ENCODE measurements at regions not wholly inside any gene's neighbourhood (a gene's known extent, or its start where the extent isn't known, plus 50 kb on each side); places are given as distances from the start of the nearest gene placed in this dataset.

DNA sequence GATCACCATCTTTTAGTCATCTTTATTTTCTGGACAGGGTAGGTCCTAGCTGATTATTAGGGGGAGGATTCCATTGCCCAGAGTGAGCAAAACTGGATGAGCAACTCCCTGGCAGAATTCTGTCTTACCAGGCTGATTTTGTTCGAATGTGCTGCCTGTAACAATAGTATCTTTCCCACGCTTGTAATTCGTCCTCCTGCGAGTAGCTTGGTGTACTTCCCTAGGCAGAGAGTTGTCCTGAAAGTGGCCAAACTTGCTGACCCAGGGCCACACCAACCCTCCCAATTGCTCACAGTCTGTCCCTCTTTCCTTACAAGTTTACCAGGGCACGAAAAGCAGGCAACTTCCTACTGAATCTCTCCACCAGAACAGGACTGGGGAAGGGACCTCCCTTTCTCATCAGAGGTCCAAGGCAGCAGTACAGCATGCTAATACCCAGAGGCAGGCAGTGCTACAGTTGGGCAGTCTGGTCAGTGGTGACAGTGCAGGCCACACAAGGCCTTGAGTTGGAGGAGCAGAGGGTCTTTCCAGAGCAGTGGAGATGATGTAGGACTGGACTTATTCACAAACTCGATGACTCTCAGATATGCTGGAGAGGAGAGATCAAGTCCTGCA, 67.8 kb upstream of the NLK start:
- DNase-seq, result no peak

DNA sequence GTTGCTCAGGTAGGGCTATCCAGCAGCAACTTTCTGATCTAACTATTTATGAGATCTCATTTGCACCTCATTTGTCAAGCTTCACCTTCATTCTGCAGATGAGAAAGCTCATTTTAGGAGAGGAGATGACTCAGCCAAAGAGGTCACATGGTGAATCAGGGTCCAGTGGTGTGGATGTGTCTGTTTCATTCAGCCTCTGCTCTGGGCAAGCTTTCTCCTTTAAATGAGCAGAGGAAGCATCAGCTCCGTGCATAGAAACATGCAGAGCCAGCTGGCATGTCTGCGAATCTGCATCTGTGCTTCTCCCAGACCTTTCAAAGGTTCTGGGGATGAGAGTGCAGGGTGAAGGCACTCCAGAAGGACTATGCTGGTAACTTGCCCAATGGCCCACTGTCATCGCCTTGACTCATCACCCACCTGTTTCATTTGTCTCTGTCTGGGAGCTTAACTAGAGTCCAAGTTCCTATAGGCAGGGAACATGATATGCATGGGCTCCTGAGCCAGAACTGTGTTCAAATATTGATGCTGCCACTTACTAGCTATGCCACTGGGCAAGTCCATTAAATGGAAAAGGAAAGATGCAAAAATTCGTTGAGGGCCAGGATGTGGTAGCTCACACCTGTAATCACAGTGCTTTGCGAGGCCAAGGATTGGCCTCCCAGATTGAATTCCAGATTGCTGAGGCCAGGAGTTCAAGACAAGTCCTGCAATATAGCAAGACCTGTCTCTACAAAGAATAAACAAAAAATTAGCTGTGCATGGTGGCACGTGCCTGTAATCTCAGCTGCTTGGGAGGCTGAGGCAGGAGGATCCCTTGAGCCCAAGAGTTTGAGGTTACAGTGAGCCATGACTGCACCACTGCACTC, 67.1 kb upstream of the NLK start:
- DNase-seq, result no peak

DNA sequence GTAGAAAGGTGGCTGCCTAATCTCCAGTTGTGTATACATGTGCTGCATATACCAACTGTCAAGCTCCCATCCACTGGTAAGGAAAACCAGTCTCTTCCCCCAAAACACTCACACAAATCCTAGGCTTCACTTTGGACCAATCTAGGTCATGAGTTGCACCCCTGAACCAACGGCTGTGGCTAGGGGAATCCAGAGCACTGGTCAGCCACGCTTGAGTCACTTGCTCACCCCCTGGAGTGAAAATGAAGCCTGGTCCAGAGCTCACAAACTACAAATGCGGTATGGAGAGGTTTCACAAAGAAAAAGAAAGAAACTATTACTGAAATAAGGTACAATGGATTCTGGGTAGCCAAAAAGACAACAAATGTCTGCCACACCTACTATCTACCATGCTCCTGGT, 66.1 kb upstream of the NLK start:
- DNase-seq, result no peak

DNA sequence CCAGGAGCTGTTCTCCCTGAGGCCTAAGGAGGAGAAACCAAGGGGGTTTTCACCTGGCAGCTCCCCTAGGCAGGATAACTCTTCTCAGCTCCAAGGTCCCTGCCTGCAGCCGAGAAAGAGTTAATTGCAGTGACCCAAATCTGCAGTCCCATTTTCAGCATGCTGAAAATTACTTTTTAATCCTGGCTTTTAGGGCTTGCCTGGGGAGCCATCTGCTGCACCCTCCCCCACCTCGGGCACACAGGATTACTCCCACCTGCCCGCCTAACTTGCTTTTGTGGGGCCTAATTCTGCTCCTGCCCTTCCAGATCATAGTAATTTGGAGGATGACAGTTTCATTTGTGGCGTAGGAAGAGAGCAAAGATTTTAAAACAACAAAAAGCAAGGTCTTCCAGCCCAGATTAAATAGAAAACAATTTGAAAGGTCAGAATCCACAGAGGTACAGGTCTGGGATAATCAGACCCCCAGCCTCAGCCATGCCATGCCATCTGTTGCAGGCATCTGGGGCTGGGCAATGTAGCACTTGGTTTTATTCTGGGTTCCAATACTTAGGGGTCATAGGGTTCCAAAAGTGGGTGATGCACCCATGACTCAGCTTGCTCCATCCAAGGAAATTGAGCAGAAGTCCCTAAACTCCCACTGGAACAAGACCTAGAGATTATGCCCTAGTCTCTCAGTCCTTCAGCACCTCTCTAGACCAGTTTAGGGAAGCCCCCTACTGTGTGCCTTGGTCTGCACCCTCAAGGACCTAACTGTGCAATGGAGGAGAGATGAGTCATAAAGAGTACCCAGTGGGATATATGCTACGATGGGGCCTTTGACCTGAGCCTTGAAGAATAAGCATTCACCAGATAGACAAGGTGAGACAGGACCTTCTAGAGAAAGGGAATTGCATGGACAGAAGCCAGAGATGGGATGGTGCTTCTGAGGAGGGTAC, 64.5 kb upstream of the NLK start:
- no peak for DNase-seq

DNA sequence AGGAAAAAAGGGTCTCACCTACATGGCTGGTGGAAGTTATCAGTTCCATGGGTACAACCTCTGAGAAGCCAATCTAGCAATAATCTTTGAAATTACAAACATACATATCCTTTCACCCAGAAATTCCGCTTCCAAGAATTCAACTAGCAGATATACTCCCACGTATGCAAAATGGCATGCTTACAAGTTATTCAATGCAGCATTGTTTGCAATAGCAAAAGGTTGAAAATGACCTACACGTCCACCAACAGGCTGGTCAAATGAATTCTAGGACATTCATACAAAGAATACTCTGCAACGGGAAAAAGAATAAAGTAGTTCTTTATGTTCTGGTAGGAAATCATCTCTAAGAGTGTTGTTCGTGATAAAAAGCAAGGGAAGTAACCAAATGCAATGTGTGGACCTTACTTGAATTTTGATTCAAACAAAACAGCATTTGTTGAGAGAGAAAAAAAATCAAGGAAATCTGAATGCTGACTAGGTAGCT, 63.7 kb upstream of the NLK start:
- DNase-seq, result no peak

DNA sequence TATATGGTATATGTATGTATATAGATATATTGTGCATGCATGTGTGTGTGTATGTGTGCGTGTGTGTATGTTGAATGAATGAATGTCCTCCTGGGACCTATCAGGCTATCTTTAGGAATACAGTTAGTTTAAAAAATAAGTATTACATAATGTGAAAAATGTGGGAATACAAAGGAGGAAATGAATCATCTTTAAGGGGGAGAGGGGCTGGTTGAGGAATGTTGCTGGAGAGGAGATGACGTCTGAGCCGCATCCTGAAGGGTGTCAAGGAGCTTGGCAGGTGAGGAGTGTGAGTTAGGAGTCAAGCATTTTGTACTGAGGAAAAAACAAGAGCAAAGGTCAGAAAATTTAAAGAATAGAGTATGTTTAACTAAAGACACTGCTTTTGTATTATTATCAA, 62.4 kb upstream of the NLK start:
- no peak for DNase-seq

DNA sequence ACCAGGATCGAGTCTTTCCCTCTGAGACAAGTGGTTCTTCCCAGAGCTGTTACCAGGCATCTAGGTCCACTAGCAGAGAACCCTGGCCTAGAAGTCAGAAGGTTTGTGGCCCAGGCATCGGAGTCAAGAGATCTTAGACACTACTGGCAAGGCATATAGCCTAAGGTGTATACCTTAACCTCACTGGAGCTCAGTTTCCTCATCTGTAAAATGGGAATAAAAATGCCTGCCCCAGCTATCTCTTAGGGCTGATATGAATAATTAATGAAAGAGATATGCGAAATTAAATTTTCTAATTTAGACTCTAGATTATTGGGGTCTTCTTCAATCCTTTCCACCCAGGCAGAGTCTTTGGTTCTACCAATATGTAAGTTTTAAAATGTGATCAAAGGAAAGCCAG, 60.5 kb upstream of the NLK start:
- no peak for DNase-seq

DNA sequence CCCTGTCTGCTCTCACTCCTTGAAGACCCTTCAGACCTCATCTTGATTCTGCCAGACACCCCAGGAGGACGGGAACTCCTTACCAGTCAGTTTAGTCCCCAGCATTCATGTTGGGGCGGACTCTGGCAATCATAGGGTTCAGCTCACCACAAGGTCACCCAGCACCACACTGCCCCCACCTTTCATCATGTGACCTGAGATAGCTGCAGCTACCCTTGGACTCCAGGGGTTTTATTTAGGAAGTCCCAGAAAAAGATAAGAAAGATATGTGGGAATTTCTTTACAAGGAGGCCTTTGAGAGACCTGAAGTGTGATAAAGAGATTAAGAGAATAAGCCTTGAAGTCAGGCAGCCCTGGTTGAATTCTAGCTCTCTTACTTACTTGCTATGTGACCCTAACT, 59.8 kb upstream of the NLK start:
- DNase-seq, result no peak

DNA sequence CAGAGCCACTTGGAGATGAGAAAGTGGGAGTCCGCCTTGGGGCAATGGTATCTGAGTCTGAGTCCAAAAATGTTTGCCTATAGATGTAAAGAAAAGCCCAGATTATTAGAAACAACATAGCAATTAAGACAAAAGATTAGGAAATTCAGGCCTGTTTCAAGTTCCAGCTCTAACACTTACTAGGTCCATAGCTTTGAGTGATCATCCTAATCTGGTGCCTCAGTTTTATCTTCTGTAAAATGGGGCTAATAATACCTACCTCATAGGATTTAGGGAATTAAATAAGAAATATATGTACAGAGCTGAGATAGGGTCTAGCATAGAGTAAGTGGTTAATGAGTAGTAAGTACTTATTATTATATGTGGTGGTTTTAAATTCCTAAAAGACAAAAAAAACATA, 58.6 kb upstream of the NLK start:
- no peak for DNase-seq

DNA sequence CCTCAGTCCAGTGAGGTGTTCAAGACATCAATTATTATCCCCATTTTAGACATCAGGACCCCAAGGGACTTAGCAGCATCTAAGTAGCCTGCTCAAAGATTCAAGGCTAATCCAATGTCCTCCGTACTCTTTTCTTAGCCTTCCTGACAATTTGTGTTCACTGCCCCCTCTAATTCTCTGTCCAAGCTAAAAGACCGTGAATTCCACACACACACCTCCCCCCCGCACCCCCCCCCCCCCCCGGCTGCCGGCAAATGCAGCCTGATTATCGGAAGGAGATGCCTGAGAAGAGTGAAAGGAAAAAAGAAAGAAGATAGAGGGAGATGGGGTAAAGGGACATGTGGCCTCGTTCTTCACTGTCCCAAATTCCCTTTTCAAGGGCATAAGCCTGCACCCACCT, 58.1 kb upstream of the NLK start:
- DNase-seq, result no peak

DNA sequence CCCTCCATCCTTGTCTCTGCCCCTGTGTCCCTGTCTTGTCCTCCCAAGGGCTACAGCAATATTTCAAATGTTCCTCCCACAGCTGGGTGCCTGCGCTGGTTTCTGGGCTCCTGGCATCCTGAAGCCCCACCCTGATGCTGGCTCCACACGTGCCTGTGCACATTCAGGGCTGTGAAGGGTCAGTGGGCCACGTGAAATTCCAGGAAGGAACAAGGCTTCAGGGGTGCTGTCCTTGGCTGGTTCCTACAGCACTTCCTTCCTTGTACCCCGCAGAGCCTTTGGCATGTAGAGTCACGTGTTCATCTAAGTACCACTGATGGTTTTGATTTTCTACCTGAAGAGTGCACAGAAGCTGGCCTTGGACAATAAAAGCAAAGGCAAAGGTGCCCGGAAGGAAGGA, 57.7 kb upstream of the NLK start:
- DNase-seq, result no peak

DNA sequence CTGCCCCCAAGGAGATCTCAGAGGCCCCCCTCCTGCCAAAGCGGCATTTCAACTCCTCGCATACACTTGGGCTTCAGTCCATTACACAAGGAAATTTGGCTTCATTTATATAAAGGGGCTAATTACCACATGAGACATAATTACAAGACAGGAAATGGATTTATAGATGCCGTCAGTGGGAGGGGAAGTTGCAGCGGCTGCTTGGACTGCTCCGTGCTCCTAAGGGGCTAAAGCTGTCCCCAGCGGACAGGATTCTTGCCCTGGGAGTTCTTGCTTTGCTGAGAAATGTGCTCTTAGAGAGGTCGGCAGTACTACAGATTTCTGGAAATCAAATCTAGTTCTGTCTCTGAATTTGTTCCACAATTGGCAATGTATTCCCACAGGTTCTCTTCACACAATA, 57.2 kb upstream of the NLK start:
- DNase-seq, result peak; percentile 52

DNA sequence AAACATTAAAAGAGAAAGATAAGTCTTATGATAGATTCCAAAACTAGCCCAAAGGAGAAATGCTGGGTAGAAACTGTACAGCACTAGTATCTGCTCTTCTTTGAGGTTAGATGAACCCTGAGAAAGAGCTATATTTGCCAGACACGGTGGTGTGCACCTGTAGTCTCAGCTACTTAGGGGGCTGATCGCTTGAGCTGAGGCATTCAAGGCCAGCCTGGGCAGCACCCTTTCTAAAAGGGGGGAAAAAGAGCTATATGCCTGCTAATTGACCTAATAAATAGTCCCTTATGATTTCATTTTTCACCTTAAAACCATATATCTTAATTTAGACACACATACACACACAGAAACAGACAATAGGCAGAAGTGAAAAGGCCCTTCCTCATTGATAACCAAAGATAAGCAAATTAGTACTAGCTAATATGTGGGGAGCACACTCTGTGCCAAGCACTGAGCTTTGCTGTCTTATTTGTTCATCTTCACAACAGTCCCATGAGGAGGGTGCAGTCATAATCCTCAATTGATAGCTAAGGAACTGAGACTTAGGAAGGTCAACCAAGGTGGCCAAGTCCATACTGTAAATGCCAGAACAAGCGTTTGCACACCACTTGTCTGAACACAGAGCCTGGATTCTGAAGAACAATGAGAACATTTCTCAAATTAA, 56.6 kb upstream of the NLK start:
- DNase-seq, result peak; percentile 64

DNA sequence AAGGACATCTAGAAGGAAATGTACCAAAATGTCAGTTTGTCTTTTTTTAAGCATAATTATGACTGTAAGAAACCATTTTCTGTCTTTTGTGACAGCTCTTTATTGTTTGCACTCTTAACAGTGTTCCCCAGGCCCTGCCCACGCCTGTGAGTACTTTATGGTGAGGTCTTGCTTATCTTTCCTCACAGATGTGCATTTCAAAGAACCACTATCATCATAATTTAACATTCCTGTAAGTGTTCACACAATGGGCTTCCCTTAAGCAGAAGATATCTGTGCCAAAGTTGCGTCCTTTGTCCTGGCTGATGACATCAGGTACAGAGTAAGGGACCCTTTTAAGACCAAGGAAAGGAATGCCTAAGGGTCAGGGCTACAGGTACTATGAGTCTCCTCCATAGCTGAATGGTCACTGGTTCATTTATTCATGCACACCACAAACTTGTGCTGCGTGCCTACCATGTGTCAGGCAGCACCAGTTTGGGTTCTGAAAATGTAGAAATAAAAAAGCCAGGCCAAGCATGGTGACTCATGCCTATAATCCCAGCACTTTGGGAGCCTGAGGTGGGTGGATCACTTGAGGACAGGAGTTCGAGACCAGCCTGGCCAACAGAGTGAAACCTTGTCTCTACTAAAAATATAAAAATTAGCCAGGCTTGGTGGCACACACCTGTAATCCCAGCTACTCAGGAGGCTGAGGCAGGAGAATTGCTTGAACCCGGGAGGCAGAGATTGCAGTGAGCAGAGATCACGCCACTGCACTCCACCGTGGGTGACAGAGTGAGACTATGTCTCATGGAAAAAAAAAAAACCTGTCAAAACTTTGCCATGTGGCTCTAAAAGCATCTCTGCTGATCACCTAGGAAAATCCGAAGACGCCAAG, 55.4 kb upstream of the NLK start:
- peak; percentile 98 for DNase-seq

DNA sequence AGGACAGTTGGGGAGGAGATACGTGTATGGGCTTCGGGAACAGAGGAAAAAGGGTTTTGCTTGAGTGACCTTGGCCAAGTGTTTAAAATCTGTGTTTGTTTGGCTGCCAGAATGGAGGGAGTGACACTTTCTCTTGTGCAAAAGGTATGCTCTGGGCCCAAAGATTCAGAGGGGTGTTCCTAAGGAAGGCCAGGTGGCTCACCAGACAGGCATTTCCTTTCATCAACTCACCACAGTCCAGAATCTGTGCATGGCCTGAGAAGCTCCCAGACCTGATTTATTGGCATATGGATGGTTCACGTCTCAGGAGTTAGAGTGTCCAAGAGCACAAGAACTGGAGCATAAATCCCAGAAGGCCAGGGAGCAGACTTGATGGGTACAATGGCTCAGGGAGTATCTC, 53.4 kb upstream of the NLK start:
- no peak for DNase-seq

DNA sequence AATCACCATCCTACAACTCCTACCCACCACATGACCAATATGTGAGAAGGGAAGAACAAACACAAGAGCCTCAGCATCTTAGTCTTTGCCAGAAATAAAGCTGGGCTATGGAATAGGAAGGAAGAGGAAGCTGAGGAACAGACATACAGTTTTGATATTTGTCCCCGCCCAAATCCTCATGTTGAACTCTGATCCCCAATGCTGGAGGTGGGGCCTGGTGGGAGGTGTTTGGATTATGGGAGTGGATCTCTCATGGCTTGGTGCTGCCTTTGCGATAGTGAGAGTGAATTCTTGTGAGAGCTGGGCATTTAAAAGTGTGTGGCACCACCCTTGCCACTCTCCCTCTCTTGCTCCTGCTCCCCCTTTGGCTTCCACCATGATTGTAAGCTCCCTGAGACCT, 52.4 kb upstream of the NLK start:
- DNase-seq, result peak; percentile 26

DNA sequence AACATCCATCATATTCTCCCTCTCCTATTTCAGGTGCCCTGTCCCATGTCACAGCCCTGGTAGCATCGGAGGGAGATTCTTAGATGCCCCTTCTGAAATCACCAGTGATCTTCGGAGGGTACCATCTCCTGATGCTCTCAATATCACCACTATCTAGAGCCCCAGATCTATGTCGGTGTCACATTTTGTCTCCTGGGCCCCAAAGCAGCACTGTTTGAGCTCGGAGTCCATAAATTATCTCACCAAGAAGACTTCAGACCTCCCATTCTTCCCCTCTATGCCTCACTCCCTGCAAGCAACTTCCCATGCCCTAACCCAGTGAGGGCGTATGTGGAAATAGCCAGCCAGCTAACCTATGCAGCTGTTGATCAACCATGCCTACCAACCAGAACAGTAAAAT, 51.5 kb upstream of the NLK start:
- no peak for DNase-seq

DNA sequence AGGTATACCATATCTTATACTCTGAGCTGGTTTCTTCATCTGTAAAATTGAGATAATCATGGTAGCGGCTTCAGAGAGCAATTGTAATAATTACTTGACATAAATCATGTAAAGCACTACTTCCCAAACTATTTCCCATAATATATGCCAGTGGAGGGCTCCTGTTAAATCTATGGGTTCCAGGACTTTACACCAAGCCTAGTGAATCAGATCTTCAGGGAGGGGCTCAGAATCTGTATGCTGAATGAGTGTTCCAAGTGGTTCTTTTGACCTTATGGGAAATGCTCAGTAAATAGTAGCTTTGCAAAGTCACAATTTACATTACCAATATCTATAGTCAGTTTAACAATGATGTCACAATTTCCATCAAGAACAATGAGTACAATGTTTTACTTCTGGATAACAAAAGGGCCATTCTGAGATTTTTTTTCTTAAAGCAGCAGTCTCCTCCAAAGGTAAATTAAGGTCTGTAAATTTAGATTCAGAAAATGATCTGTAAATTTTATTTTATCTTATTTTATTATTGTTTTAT, 50.9 kb upstream of the NLK start:
- no peak for DNase-seq
